NCI-H82 treated with DMSO at 0.1 percent for 48 hours (cell line): ENCODE measurements at regions not wholly inside any gene's neighbourhood (a gene's known extent, or its start where the extent isn't known, plus 50 kb on each side); places are given as distances from the start of the nearest gene placed in this dataset.
A peak's percentile ranks its signal among the peaks of the same experiment; 100 is the strongest.
"Not testable (repeated sequence)": the region's sequence is repeated elsewhere in the genome, so short reads cannot be mapped to it uniquely, and the experiment has no call there.

Source experiments
- DNase-seq: peaks from one replicate; lab custom pipeline; 2025; ENCODE audit not compliant: unreplicated experiment; lab: John Stamatoyannopoulos, UW

GRCh38 chr9:587527-587926 lies 254.0 kb upstream of the DMRT1 start:
- DNase-seq: no peak

- peak; percentile 58 for DNase-seq
These were observed 252.5 kb upstream of the DMRT1 start for GRCh38 chr9:588981-589380.

GRCh38 chr9:589723-590122 lies 251.8 kb upstream of the DMRT1 start:
- no peak for DNase-seq

GRCh38 chr9:591292-591691 lies 250.2 kb upstream of the DMRT1 start:
- DNase-seq: no peak

GRCh38 chr9:592225-592624 lies 249.3 kb upstream of the DMRT1 start:
- no peak for DNase-seq

- no peak for DNase-seq
These were observed 248.8 kb upstream of the DMRT1 start for GRCh38 chr9:592733-593132.

GRCh38 chr9:593809-594208 lies 247.7 kb upstream of the DMRT1 start:
- no peak for DNase-seq

- no peak for DNase-seq
These were observed 244.8 kb upstream of the DMRT1 start for GRCh38 chr9:596703-597102.

GRCh38 chr9:600006-600405 lies 241.5 kb upstream of the DMRT1 start:
- DNase-seq: no peak

GRCh38 chr9:602716-603115 lies 238.8 kb upstream of the DMRT1 start:
- DNase-seq: no peak

GRCh38 chr9:603126-603525 lies 238.4 kb upstream of the DMRT1 start:
- DNase-seq: no peak

GRCh38 chr9:607417-607816 lies 234.1 kb upstream of the DMRT1 start:
- DNase-seq: no peak

- peak; percentile 42 for DNase-seq
These were observed 227.6 kb upstream of the DMRT1 start for GRCh38 chr9:613771-614347.

GRCh38 chr9:614431-614830 lies 227.1 kb upstream of the DMRT1 start:
- DNase-seq: no peak

- no peak for DNase-seq
These were observed 225.7 kb upstream of the DMRT1 start for GRCh38 chr9:615756-616155.

- no peak for DNase-seq
These were observed 224.8 kb upstream of the DMRT1 start for GRCh38 chr9:616694-617093.

GRCh38 chr9:617445-618085 lies 223.9 kb upstream of the DMRT1 start:
- DNase-seq: no peak

GRCh38 chr9:618478-618877 lies 223.0 kb upstream of the DMRT1 start:
- no peak for DNase-seq

- DNase-seq: no peak
These were observed 220.2 kb upstream of the DMRT1 start for GRCh38 chr9:621201-621855.

- DNase-seq: no peak
These were observed 216.5 kb upstream of the DMRT1 start for GRCh38 chr9:624935-625500.

GRCh38 chr9:625613-626012 lies 215.9 kb upstream of the DMRT1 start:
- no peak for DNase-seq

GRCh38 chr9:626114-626513 lies 215.4 kb upstream of the DMRT1 start:
- not testable (repeated sequence) for DNase-seq
